LNCAP (cell line): ENCODE measurements at regions not wholly inside any gene's neighbourhood (a gene's known extent, or its start where the extent isn't known, plus 50 kb on each side); places are given as distances from the start of the nearest gene placed in this dataset.

ENCODE experiments used
- TF ChIP-seq, protein P1 (sequence below): fragments of 450-650 bp; IDR thresholded peaks from 2 replicates; pipeline ENCODE4 v1.5.1; 2017; ENCODE audit warnings: mild to moderate bottlenecking

- TF ChIP-seq, protein P1, sequence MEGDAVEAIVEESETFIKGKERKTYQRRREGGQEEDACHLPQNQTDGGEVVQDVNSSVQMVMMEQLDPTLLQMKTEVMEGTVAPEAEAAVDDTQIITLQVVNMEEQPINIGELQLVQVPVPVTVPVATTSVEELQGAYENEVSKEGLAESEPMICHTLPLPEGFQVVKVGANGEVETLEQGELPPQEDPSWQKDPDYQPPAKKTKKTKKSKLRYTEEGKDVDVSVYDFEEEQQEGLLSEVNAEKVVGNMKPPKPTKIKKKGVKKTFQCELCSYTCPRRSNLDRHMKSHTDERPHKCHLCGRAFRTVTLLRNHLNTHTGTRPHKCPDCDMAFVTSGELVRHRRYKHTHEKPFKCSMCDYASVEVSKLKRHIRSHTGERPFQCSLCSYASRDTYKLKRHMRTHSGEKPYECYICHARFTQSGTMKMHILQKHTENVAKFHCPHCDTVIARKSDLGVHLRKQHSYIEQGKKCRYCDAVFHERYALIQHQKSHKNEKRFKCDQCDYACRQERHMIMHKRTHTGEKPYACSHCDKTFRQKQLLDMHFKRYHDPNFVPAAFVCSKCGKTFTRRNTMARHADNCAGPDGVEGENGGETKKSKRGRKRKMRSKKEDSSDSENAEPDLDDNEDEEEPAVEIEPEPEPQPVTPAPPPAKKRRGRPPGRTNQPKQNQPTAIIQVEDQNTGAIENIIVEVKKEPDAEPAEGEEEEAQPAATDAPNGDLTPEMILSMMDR, result no peak
These were observed 203.6 kb downstream of the GJA1 start for GRCh38 chr6:121639021-121639420.

GRCh38 chr6:121641158-121641557, 205.7 kb downstream of the GJA1 start:
- TF ChIP-seq, protein P1, result no peak

DNA sequence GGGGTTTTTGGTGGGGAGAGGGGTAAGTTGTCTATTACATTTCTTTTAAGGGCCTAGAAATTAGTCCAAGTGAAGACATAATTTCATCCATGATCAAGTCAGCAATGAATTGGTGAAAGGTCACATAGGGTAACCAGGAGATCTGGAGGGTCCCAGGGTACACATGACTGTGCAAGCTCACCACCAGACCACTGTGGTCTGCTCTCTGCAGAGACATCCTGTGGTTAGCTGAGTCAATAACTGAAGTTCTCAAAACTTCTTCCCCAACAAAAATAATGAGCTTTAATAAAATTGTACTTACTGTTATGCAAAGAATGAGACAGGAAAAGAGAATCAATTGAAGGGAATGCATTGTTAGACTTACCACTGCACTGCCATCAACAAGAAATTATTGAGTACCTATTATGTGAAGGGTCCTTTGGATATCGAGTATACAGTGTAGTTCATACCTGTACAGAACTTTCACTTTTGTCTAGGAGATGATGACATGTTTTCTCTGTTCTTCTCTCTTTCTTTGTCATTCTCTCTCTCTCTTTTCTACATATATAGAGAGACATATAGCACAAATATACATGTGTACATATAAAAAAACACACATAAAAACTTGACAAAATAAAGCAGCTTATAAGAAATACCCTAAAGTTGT, 209.8 kb downstream of the GJA1 start:
- TF ChIP-seq, protein P1, result no peak

DNA sequence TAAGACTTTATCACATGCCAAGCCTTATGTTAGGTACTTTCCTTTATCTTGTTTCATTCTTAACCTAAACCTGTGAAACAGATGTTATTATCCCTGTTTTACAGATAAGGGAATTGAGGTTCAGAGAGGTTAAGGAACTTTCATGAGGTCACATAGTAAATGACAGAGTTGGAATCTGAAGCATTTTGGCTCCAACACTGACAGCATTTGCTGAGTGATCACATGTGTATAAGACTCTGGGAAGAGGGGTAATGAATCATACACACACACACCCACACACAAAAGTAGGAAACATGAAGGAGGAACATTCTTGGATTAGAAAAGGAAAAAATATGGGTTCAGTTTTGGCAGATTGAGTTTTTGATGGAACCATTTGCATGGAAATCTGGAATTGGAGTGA, 212.5 kb downstream of the GJA1 start:
- TF ChIP-seq, protein P1, result no peak

- TF ChIP-seq, protein P1, result no peak
These were observed 214.5 kb downstream of the GJA1 start for GRCh38 chr6:121649951-121650350.

GRCh38 chr6:121651420-121651819, 216.0 kb downstream of the GJA1 start:
- TF ChIP-seq, protein P1, result no peak

DNA sequence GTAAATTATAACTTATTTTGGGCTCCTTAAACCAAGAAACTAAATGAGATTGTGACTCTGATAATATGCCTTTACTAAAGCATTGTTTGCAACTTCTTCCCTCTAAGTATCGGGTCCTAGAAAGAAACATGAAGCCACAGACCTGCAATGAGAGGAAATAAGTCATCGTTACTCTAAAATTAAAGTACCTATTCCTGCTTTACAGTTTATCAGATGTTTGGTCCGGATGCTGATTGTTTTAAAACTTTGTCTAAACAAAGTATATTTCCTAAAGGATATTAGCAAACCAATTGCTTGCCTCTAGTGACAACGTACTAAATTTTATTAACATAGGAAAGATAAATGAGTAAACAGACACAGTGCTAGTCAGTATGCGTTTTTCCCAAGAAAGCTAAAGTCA, 216.8 kb downstream of the GJA1 start:
- TF ChIP-seq, protein P1, result no peak
